ENCODE measurements at regions not wholly inside any gene's neighbourhood (a gene's known extent, or its start where the extent isn't known, plus 50 kb on each side); places are given as distances from the start of the nearest gene placed in this dataset.

DNA sequence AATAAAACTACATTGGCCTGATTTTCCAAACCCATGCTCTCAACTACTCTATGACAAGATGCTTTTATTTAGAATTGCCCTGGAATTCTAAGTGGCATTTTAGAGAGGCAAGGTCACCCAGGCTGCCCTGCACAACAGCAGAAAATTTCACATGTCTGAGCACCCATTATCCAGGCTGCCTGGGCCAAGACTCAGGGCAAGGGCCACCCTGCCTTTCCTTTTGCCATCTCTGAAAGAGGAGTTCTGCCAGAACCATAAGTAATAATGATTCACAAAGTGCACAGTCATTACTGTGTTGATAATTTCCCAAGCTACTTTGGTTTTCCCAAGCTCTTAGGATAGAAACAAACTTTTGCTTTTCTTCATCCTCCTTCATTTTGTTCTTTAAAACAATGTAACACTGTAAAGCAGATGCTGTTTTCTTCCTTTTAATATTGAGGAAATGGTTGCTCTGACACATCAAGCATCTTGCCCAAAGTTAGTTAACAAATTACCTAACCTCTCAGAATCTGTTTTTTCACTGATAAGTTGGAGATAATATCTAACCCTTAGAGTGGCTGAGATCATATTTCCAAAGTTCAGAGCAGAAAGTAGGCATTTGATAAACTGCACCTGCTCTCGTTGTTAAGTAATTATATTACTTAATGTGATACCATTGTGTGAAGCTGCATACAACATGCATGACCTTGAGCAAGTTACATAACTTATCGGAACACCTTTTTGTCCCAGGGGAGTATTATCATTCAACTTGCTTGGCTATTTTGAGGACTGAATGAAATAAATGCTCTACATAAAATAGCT, 325.6 kb downstream of the PRELID2 start:
- Histone ChIP-seq H2AFZ (ENCODE audit: control insufficient read depth, low read length) (no peak overlapping the region), H3K4me2 (ENCODE audit: control insufficient read depth, extremely low read depth, insufficient read depth, low read depth, low read length) (no peak overlapping the region), H3K9me1 (ENCODE audit: control insufficient read depth, extremely low read depth, insufficient read depth, low read length) (no peaks in the 10 kb centered on the region), H3K27ac (ENCODE audit: control insufficient read depth, insufficient read depth, low read length) (no peak overlapping the region), H3K4me3 (ENCODE audit: control insufficient read depth in 2 of 3, extremely low read depth in 1 of 3, insufficient read depth in 2 of 3, low read depth in 1 of 3, low read length in 3 of 3) (no peak overlapping the region), H3K4me1 (ENCODE audit: control insufficient read depth, extremely low read depth, insufficient read depth, low read length) (no peaks in the 10 kb centered on the region), H3K9ac (ENCODE audit: control insufficient read depth, extremely low read depth, insufficient read depth, low read length) (no peak overlapping the region), H4K20me1 (ENCODE audit: control insufficient read depth, extremely low read depth, insufficient read depth, low read length) (no peaks in the 10 kb centered on the region), H3K27me3 (ENCODE audit: control insufficient read depth, extremely low read depth, insufficient read depth, low read length) (no peaks in the 10 kb centered on the region), H3K9me3 (ENCODE audit: control insufficient read depth, low read depth, low read length) (no peaks in the 10 kb centered on the region), H3K36me3 (ENCODE audit: control insufficient read depth in 2 of 2, extremely low read depth in 1 of 2, insufficient read depth in 2 of 2, low read length in 2 of 2) (no peaks in the 10 kb centered on the region), H3K79me2 (ENCODE audit: control insufficient read depth, insufficient read depth, low read length) (no peaks in the 10 kb centered on the region)
- no peak for FAIRE-seq
- DNase-seq (ENCODE audit: low read depth, low spot score): no peak
- dilution Hi-C loops (cut with MboI; ENCODE audit: extremely low pct_ligation_motif_present, low sequenced_read_pairs): no loop called here
- TF ChIP-seq CTCF (optimal IDR thresholded peaks at IDR 0.05 in 1 of 3, IDR thresholded peaks at IDR 0.05 in 1 of 3, conservative IDR thresholded peaks at IDR 0.05 in 1 of 3; ENCODE audit: extremely low read depth in 1 of 3, insufficient read depth in 2 of 3, low read length in 3 of 3): no peak
- no peak for TF ChIP-seq EZH2 (IDR thresholded peaks at IDR 0.05; ENCODE audit: low read length)

DNA sequence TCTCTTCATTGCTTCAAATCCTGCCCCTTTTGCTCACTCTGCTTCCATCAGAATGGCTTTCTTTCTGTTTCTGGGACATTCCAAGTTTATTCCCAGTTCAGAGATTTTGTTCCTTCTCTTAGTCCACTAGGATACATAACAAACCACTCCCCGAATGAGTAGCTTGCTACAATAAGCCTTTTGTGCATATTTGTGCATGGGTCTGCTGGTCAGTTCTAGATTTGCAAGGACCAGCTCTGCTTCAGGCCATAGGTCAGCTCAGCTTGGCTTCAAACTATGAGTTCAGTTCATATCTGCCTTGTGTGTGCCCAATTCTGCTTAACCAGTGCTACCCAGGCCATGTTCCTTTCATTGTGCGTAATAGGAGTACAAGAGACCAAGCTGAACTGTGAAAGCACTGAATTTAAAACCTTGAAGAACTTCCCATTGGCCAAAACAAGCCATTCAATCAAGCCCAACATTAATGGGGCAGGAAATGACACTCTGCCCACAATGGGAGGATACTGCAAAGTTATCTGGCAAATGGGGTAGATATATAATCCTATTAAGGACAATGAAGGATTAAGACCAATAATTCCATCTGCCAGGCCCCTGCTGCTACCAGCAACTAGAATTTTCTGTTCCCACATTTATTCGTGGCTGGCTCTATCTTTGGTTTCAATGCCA, 328.8 kb downstream of the PRELID2 start:
- Histone ChIP-seq H3K4me3 (ENCODE audit: control insufficient read depth in 2 of 3, extremely low read depth in 1 of 3, insufficient read depth in 2 of 3, low read depth in 1 of 3, low read length in 3 of 3) (no peak overlapping the region), H2AFZ (ENCODE audit: control insufficient read depth, low read length) (no peak overlapping the region), H3K9me1 (ENCODE audit: control insufficient read depth, extremely low read depth, insufficient read depth, low read length) (no peaks in the 10 kb centered on the region), H3K79me2 (ENCODE audit: control insufficient read depth, insufficient read depth, low read length) (no peaks in the 10 kb centered on the region), H3K9me3 (ENCODE audit: control insufficient read depth, low read depth, low read length) (no peaks in the 10 kb centered on the region), H3K27ac (ENCODE audit: control insufficient read depth, insufficient read depth, low read length) (no peak overlapping the region), H3K36me3 (ENCODE audit: control insufficient read depth in 2 of 2, extremely low read depth in 1 of 2, insufficient read depth in 2 of 2, low read length in 2 of 2) (no peaks in the 10 kb centered on the region), H3K9ac (ENCODE audit: control insufficient read depth, extremely low read depth, insufficient read depth, low read length) (no peak overlapping the region), H3K27me3 (ENCODE audit: control insufficient read depth, extremely low read depth, insufficient read depth, low read length) (no peaks in the 10 kb centered on the region), H4K20me1 (ENCODE audit: control insufficient read depth, extremely low read depth, insufficient read depth, low read length) (no peaks in the 10 kb centered on the region), H3K4me1 (ENCODE audit: control insufficient read depth, extremely low read depth, insufficient read depth, low read length) (no peaks in the 10 kb centered on the region), H3K4me2 (ENCODE audit: control insufficient read depth, extremely low read depth, insufficient read depth, low read depth, low read length) (no peak overlapping the region)
- dilution Hi-C loops (cut with MboI; ENCODE audit: extremely low pct_ligation_motif_present, low sequenced_read_pairs): no loop called here
- DNase-seq (ENCODE audit: low read depth, low spot score) (no peak), FAIRE-seq (no peak)
- TF ChIP-seq CTCF (optimal IDR thresholded peaks at IDR 0.05 in 1 of 3, IDR thresholded peaks at IDR 0.05 in 1 of 3, conservative IDR thresholded peaks at IDR 0.05 in 1 of 3; ENCODE audit: extremely low read depth in 1 of 3, insufficient read depth in 2 of 3, low read length in 3 of 3) (no peak), EZH2 (IDR thresholded peaks at IDR 0.05; ENCODE audit: low read length) (no peak)

All from keratinocyte (primary cell).